Stimulated activated naive CD4-positive, alpha-beta T cell (primary cell): ENCODE measurements at regions not wholly inside any gene's neighbourhood (a gene's known extent, or its start where the extent isn't known, plus 50 kb on each side); places are given as distances from the start of the nearest gene placed in this dataset.
A peak's percentile ranks its signal among the peaks of the same experiment; 100 is the strongest.

ENCODE experiments used
- DNase-seq, 6 experiments: peaks; one replicate each; lab custom pipeline; 2025; lab: John Stamatoyannopoulos, UW

- DNase-seq: peak in 2 of 6 experiments; percentile 29
Observed at GRCh38 chrX:37287741-37288444, 61.3 kb upstream of the PRRG1 start.

DNA sequence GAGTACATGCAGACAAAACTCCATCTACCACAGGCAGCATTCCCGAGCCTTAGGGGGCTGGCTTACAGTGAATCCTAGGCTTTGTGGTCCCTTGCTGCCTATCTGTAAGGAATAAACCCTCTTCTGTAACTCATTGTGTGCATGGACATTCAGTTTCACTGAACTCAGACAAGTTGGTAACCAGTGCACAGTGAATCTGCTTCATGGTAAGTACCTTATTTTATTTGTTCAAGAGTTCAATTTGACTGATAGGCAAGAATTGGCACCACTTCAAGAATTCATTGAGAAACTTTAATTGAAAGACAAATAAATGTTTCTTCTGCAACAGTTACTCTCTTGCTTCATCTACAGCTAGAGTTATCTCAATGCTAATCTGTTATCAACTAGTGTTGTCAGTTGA lies 57.2 kb upstream of the PRRG1 start:
- DNase-seq: no peak
